ENCODE measurements at regions not wholly inside any gene's neighbourhood (a gene's known extent, or its start where the extent isn't known, plus 50 kb on each side); places are given as distances from the start of the nearest gene placed in this dataset.

GRCh38 chr1:218933513-218933912 lies 240.2 kb upstream of the LYPLAL1 start:
- H3K9ac ChIP-seq (replicated peaks in 1 of 4; ENCODE audit: extremely low read depth in 1 of 4, low read depth in 3 of 4, low read length in 3 of 4), result no peak overlapping the region
- no peak overlapping the region for H3K23ac ChIP-seq (ENCODE audit: insufficient read length)
- ChIA-PET POLR2A (ENCODE audit: partially characterized antibody) (no interaction called here), CTCF (ENCODE audit: partially characterized antibody) (no interaction called here)
- FAIRE-seq (no peak), DNase-seq (ENCODE audit: low read depth in 1 of 2, low spot score in 2 of 2) (no peak)
- peaks cover 3% of the 10 kb centered on the region in 2 experiments; a peak in 1 of 4 replicates for H3K9me3 ChIP-seq (ENCODE audit: insufficient read depth in 2 of 2, low read depth in 1 of 2, low read length in 1 of 2)
- no peak overlapping the region for H2AFZ ChIP-seq (ENCODE audit: low read length)
- no peak overlapping the region for H3K18ac ChIP-seq (ENCODE audit: extremely low read depth, low read length)
- no peaks in the 10 kb centered on the region for H3K36me3 ChIP-seq (ENCODE audit: control insufficient read depth in 2 of 4, insufficient read depth in 4 of 4, low read length in 3 of 4)
- no peak overlapping the region for H3K4ac ChIP-seq (replicated peaks; ENCODE audit: insufficient read length, low read depth, low read length)
- no peak overlapping the region for H3K4me2 ChIP-seq (ENCODE audit: insufficient read depth in 1 of 2, low read depth in 2 of 2, low read length in 2 of 2)
- no peaks in the 10 kb centered on the region for H3K27me3 ChIP-seq (replicated peaks in 1 of 4; ENCODE audit: control insufficient read depth in 3 of 4, extremely low read depth in 1 of 4, insufficient read depth in 3 of 4, low read length in 3 of 4)
- no peak overlapping the region for H2AK5ac ChIP-seq (ENCODE audit: low read depth, low read length)
- no peak overlapping the region for H4K5ac ChIP-seq (ENCODE audit: insufficient read length, low read depth, low read length)
- no peak overlapping the region for H4K8ac ChIP-seq (ENCODE audit: extremely low read depth, insufficient read depth, low read length)
- no peak overlapping the region for H2BK20ac ChIP-seq (ENCODE audit: low read length)
- no peak overlapping the region for H3K14ac ChIP-seq (ENCODE audit: insufficient read length)
- H4K20me1 ChIP-seq (replicated peaks in 1 of 2; ENCODE audit: control insufficient read depth in 1 of 2, insufficient read depth in 2 of 2, low read length in 2 of 2), result no peaks in the 10 kb centered on the region
- H2BK120ac ChIP-seq (replicated peaks; ENCODE audit: low read depth, low read length), result no peak overlapping the region
- no peak overlapping the region for H2BK15ac ChIP-seq (ENCODE audit: low read length)
- H3K56ac ChIP-seq (replicated peaks; ENCODE audit: insufficient read length, low read depth, low read length), result no peak overlapping the region
- no peaks in the 10 kb centered on the region for H3K4me1 ChIP-seq (replicated peaks in 1 of 4; ENCODE audit: control insufficient read depth in 3 of 4, insufficient read depth in 4 of 4, low read length in 3 of 4)
- no peaks in the 10 kb centered on the region for H3K79me1 ChIP-seq (ENCODE audit: low read depth, low read length)
- H4K91ac ChIP-seq (replicated peaks; ENCODE audit: insufficient read length, low read length), result no peak overlapping the region
- 58% methylated on average over 1 of the region's 1 CpG; no CpG with 5 or more reads in 1 of the 2 experiments for WGBS, 2 experiments (ENCODE audit: extremely low coverage in 1 of 2, insufficient coverage in 1 of 2, insufficient read length in 1 of 2, insufficient replicate concordance in 2 of 2, low coverage in 1 of 2, low lambda C conversion rate in 2 of 2, missing lambda C conversion rate in 1 of 2)
- H2BK5ac ChIP-seq (ENCODE audit: low read depth, low read length), result no peak overlapping the region
- no peaks in the 10 kb centered on the region for H3K79me2 ChIP-seq (ENCODE audit: control insufficient read depth in 1 of 2, insufficient read depth in 2 of 2, low read length in 2 of 2)
- H2BK12ac ChIP-seq (ENCODE audit: low read depth, low read length), result no peak overlapping the region
- H3K23me2 ChIP-seq (ENCODE audit: low read depth, low read length), result no peaks in the 10 kb centered on the region
- H3K4me3 ChIP-seq (ENCODE audit: extremely low read depth in 1 of 4, insufficient read depth in 2 of 4, low read depth in 3 of 4, low read length in 4 of 4), result no peak overlapping the region
- H3K27ac ChIP-seq (ENCODE audit: low read depth, low read length), result no peak overlapping the region
- TF ChIP-seq USF2 (IDR thresholded peaks at IDR 0.05; ENCODE audit: low read length), result no peak
- no peak for TF ChIP-seq E2F6 (IDR thresholded peaks at IDR 0.05)
- no peak for TF ChIP-seq TAF1 (IDR thresholded peaks at IDR 0.05; ENCODE audit: low read depth, low read length)
- no peak for TF ChIP-seq GABPA (IDR thresholded peaks at IDR 0.05; ENCODE audit: borderline replicate concordance, insufficient read depth, low read length)
- TF ChIP-seq SP2 (IDR thresholded peaks at IDR 0.05; ENCODE audit: low read length), result no peak
- TF ChIP-seq JUND (IDR thresholded peaks at IDR 0.05; ENCODE audit: low read length), result no peak
- TF ChIP-seq POLR2AphosphoS5 (IDR thresholded peaks at IDR 0.05; ENCODE audit: low read depth, low read length), result no peak
- TF ChIP-seq YY1 (IDR thresholded peaks at IDR 0.05; ENCODE audit: low read depth, low read length), result no peak
- TF ChIP-seq RAD21 (IDR thresholded peaks at IDR 0.05 in 1 of 2, conservative IDR thresholded peaks at IDR 0.05 in 1 of 2; ENCODE audit: low read depth in 2 of 2, low read length in 2 of 2), result no peak
- no peak for TF ChIP-seq ATF2 (IDR thresholded peaks at IDR 0.05; ENCODE audit: low read length)
- TF ChIP-seq KDM5A (IDR thresholded peaks at IDR 0.05; ENCODE audit: low read length), result no peak
- no peak for TF ChIP-seq SIX5 (IDR thresholded peaks at IDR 0.05; ENCODE audit: low read depth, low read length)
